ENCODE measurements at regions not wholly inside any gene's neighbourhood (a gene's known extent, or its start where the extent isn't known, plus 50 kb on each side); places are given as distances from the start of the nearest gene placed in this dataset.

- Histone ChIP-seq H3K9me3 (ENCODE audit: low read length) (no peaks in the 10 kb centered on the region), H2AFZ (ENCODE audit: low read depth, low read length) (no peak overlapping the region), H3K9me2 (ENCODE audit: insufficient read depth, low read length) (no peaks in the 10 kb centered on the region), H3K79me2 (replicated peaks; ENCODE audit: insufficient read depth, low read length) (no peaks in the 10 kb centered on the region), H3K36me3 (ENCODE audit: insufficient read depth, low read length) (no peaks in the 10 kb centered on the region), H3K4me3 (ENCODE audit: low read length) (no peak overlapping the region), H3K27me3 (ENCODE audit: insufficient read depth, low read depth, low read length) (no peaks in the 10 kb centered on the region), H3F3A (ENCODE audit: insufficient read depth, low read length, poor library complexity, severe bottlenecking) (no peaks in the 10 kb centered on the region), H3K4me2 (ENCODE audit: low read length) (no peak overlapping the region), H3K9ac (ENCODE audit: low read length) (no peak overlapping the region), H4K20me1 (ENCODE audit: insufficient read depth) (no peaks in the 10 kb centered on the region), H3K27ac (ENCODE audit: low read length) (no peak overlapping the region)
- no peak for TF ChIP-seq EZH2 (IDR thresholded peaks at IDR 0.05; ENCODE audit: borderline replicate concordance, insufficient read depth, low read length, poor library complexity, severe bottlenecking)
- no peak for TF ChIP-seq TAF1 (IDR thresholded peaks at IDR 0.05; ENCODE audit: low read depth)
Observed at GRCh38 chr6:14640631-14641030, 523.1 kb downstream of the CD83 start.

GRCh38 chr6:14641423-14642135, 524.0 kb downstream of the CD83 start:
- Histone ChIP-seq H4K20me1 (ENCODE audit: insufficient read depth) (no peaks in the 10 kb centered on the region), H3K79me2 (replicated peaks; ENCODE audit: insufficient read depth, low read length) (no peaks in the 10 kb centered on the region), H3K9me2 (ENCODE audit: insufficient read depth, low read length) (no peaks in the 10 kb centered on the region), H3K9me3 (ENCODE audit: low read length) (no peaks in the 10 kb centered on the region), H3K27me3 (ENCODE audit: insufficient read depth, low read depth, low read length) (no peaks in the 10 kb centered on the region), H3K27ac (ENCODE audit: low read length) (no peak overlapping the region), H3K9ac (ENCODE audit: low read length) (no peak overlapping the region), H3K4me2 (ENCODE audit: low read length) (no peak overlapping the region), H3K4me3 (ENCODE audit: low read length) (no peak overlapping the region), H3K36me3 (ENCODE audit: insufficient read depth, low read length) (no peaks in the 10 kb centered on the region), H2AFZ (ENCODE audit: low read depth, low read length) (no peak overlapping the region), H3F3A (ENCODE audit: insufficient read depth, low read length, poor library complexity, severe bottlenecking) (no peaks in the 10 kb centered on the region)
- no peak for TF ChIP-seq EP300 (conservative IDR thresholded peaks at IDR 0.05; ENCODE audit: poor library complexity, severe bottlenecking)
- TF ChIP-seq CTCF (IDR thresholded peaks at IDR 0.05; ENCODE audit: poor library complexity, severe bottlenecking): no peak
- TF ChIP-seq TAF1 (IDR thresholded peaks at IDR 0.05; ENCODE audit: low read depth): no peak
- no peak for TF ChIP-seq SMC3 (conservative IDR thresholded peaks at IDR 0.05; ENCODE audit: poor library complexity)
- no peak for TF ChIP-seq REST (IDR thresholded peaks at IDR 0.05; ENCODE audit: borderline replicate concordance)
- no peak for TF ChIP-seq MXI1 (conservative IDR thresholded peaks at IDR 0.05; ENCODE audit: poor library complexity, severe bottlenecking)
- TF ChIP-seq RAD21 (conservative IDR thresholded peaks at IDR 0.05): no peak
- no peak for TF ChIP-seq POLR2AphosphoS5 (IDR thresholded peaks at IDR 0.05)
- no peak for TF ChIP-seq EZH2 (IDR thresholded peaks at IDR 0.05; ENCODE audit: borderline replicate concordance, insufficient read depth, low read length, poor library complexity, severe bottlenecking)
